NCI-H526 treated with DMSO at 0.1 percent for 48 hours (cell line): ENCODE measurements at regions not wholly inside any gene's neighbourhood (a gene's known extent, or its start where the extent isn't known, plus 50 kb on each side); places are given as distances from the start of the nearest gene placed in this dataset.
"Not testable (repeated sequence)": the region's sequence is repeated elsewhere in the genome, so short reads cannot be mapped to it uniquely, and the experiment has no call there.

Experiments
- DNase-seq: peaks from one replicate; lab custom pipeline; 2025; lab: John Stamatoyannopoulos, UW

DNA sequence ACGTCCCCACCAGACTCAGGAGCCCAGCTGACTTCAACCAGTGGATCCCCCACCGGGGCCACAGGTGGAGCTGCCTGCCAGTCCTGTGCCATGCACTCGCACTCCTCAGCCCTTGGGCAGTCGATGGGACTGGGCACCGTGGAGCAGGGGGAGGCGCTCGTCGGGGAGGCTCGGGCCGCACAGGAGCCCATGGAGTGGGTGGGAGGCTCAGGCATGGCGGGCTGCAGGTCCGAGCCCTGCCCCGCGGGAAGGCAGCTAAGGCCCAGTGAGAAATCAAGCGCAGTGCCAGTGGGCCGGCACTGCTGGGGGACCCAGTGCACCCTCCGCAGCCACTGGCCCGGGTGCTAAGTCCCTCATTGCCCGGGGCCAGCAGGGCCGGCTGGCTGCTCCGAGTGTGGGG is 52.3 kb upstream of the LRRC30 start:
- not testable (repeated sequence) for DNase-seq

GRCh38 chr18:7177116-7177744 is 53.7 kb upstream of the LRRC30 start:
- DNase-seq: peak; percentile 10

GRCh38 chr18:7174344-7175095 is 56.4 kb upstream of the LRRC30 start:
- no peak for DNase-seq

GRCh38 chr18:7173216-7173615 is 55.6 kb upstream of the LAMA1 start:
- no peak for DNase-seq

GRCh38 chr18:7172611-7173010 is 55.0 kb upstream of the LAMA1 start:
- DNase-seq: no peak

GRCh38 chr18:7170292-7170691 is 52.7 kb upstream of the LAMA1 start:
- no peak for DNase-seq

DNA sequence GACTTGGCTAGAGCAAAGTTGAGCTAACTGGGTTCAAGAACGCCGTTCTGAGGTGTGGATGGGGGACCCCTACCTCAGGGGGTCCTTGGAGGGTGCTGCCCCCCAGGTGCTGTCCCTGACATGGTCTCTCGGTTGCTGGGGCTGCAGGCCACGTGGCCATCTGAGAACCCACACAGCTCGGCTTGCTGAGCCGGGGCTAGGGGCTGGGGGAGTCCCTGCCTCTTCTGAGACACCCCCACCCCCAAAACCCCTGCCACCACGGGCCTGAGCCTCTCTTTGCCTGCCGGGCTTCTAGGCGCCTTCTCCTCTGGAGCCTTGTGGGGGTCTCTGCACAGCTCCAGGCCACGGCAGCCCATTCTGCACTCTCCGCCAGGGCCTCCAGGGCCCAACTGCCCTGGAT is 52.0 kb upstream of the LAMA1 start:
- no peak for DNase-seq

- DNase-seq: no peak
These were observed 50.8 kb upstream of the LAMA1 start for GRCh38 chr18:7168408-7168807.
